Left kidney (tissue), 1 donor: ENCODE measurements at regions not wholly inside any gene's neighbourhood (a gene's known extent, or its start where the extent isn't known, plus 50 kb on each side); places are given as distances from the start of the nearest gene placed in this dataset.
"Not testable (repeated sequence)": the region's sequence is repeated elsewhere in the genome, so short reads cannot be mapped to it uniquely, and the experiment has no call there.

ENCODE experiments used
- DNase-seq: peaks from one replicate; pipeline ENCODE4 v3.0.0-alpha.2; 2013

- not testable (repeated sequence) for DNase-seq
Observed at GRCh38 chr16:72729552-72729951, 318.4 kb downstream of the ZFHX3 start.

GRCh38 chr16:72728516-72728915 lies 319.4 kb downstream of the ZFHX3 start:
- no peak for DNase-seq

- DNase-seq, result no peak
Observed at GRCh38 chr16:72727565-72727964, 320.4 kb downstream of the ZFHX3 start.

GRCh38 chr16:72725643-72726042 lies 322.3 kb downstream of the ZFHX3 start:
- no peak for DNase-seq

GRCh38 chr16:72723781-72724180 lies 324.1 kb downstream of the ZFHX3 start:
- DNase-seq, result no peak

GRCh38 chr16:72722552-72722951 lies 325.4 kb downstream of the ZFHX3 start:
- no peak for DNase-seq

- DNase-seq, result no peak
Observed at GRCh38 chr16:72721981-72722380, 325.9 kb downstream of the ZFHX3 start.

GRCh38 chr16:72715267-72715666 lies 332.7 kb downstream of the ZFHX3 start:
- DNase-seq, result no peak

GRCh38 chr16:72711823-72712222 lies 336.1 kb downstream of the ZFHX3 start:
- no peak for DNase-seq

- DNase-seq, result no peak
Observed at GRCh38 chr16:72705801-72706200, 342.1 kb downstream of the ZFHX3 start.

- DNase-seq, result no peak
Observed at GRCh38 chr16:72704746-72705372, 343.1 kb downstream of the ZFHX3 start.

GRCh38 chr16:72689851-72690250 lies 358.1 kb downstream of the ZFHX3 start:
- DNase-seq, result no peak

- DNase-seq, result no peak
Observed at GRCh38 chr16:72680732-72681131, 367.2 kb downstream of the ZFHX3 start.

- no peak for DNase-seq
Observed at GRCh38 chr16:72679856-72680255, 368.1 kb downstream of the ZFHX3 start.

- DNase-seq, result no peak
Observed at GRCh38 chr16:72677662-72678447, 370.1 kb downstream of the ZFHX3 start.

GRCh38 chr16:72673118-72673517 lies 374.8 kb downstream of the ZFHX3 start:
- DNase-seq, result no peak

GRCh38 chr16:72666267-72666666 lies 381.7 kb downstream of the ZFHX3 start:
- DNase-seq, result no peak

- peak; percentile 0 for DNase-seq
Observed at GRCh38 chr16:72665701-72666100, 382.2 kb downstream of the ZFHX3 start.

GRCh38 chr16:72664509-72665408 lies 383.2 kb downstream of the ZFHX3 start:
- DNase-seq, result peak; percentile 99

- DNase-seq, result no peak
Observed at GRCh38 chr16:72664056-72664508, 383.8 kb downstream of the ZFHX3 start.

- DNase-seq, result no peak
Observed at GRCh38 chr16:72658888-72659717, 388.8 kb downstream of the ZFHX3 start.

GRCh38 chr16:72657791-72658190 lies 390.1 kb downstream of the ZFHX3 start:
- DNase-seq, result no peak
